ENCODE measurements at regions not wholly inside any gene's neighbourhood (a gene's known extent, or its start where the extent isn't known, plus 50 kb on each side); places are given as distances from the start of the nearest gene placed in this dataset.

GRCh38 chr10:129094233-129094632, 372.8 kb upstream of the MGMT start:
- H3K4me1 ChIP-seq = no peaks in the 10 kb centered on the region
- TF ChIP-seq CTCF (IDR thresholded peaks at IDR 0.05) = no peak
- DNase-seq (no peak), ATAC-seq (no peak)
- no peaks in the 10 kb centered on the region for H3K27me3 ChIP-seq (ENCODE audit: insufficient read depth in 3 of 3, low read length in 2 of 3)
- 92% methylated on average over 6 of the region's 6 CpGs for WGBS, 3 donors
- H3K4me3 ChIP-seq = no peak overlapping the region
- H3K36me3 ChIP-seq (ENCODE audit: insufficient read depth in 1 of 2, low read depth in 1 of 2) = no peaks in the 10 kb centered on the region
- intact Hi-C loops (cut with DNase I) = no loop called here
- no peaks in the 10 kb centered on the region for H3K9me3 ChIP-seq
- no peak overlapping the region for H3K27ac ChIP-seq

- intact Hi-C loops (cut with DNase I) = no loop called here
- ATAC-seq (no peak), DNase-seq (no peak)
- WGBS, 3 donors = 61 to 88% (median 81%) methylated on average over 2 of the region's 2 CpGs
- Histone ChIP-seq H3K4me1 (no peaks in the 10 kb centered on the region), H3K36me3 (ENCODE audit: insufficient read depth in 1 of 2, low read depth in 1 of 2) (no peaks in the 10 kb centered on the region), H3K9me3 (no peaks in the 10 kb centered on the region), H3K4me3 (no peak overlapping the region), H3K27ac (no peak overlapping the region), H3K27me3 (ENCODE audit: insufficient read depth in 3 of 3, low read length in 2 of 3) (no peaks in the 10 kb centered on the region)
- no peak for TF ChIP-seq CTCF (IDR thresholded peaks at IDR 0.05)
Measured at GRCh38 chr10:129094861-129095260, 372.2 kb upstream of the MGMT start.

GRCh38 chr10:129095680-129096064, 371.4 kb upstream of the MGMT start:
- WGBS, 3 donors = 89 to 93% (median 90%) methylated on average over 7 of the region's 7 CpGs
- Histone ChIP-seq H3K27me3 (ENCODE audit: insufficient read depth in 3 of 3, low read length in 2 of 3) (no peaks in the 10 kb centered on the region), H3K27ac (no peak overlapping the region), H3K9me3 (no peaks in the 10 kb centered on the region), H3K36me3 (ENCODE audit: insufficient read depth in 1 of 2, low read depth in 1 of 2) (no peaks in the 10 kb centered on the region), H3K4me1 (no peaks in the 10 kb centered on the region), H3K4me3 (no peak overlapping the region)
- ATAC-seq (no peak), DNase-seq (no peak)
- TF ChIP-seq CTCF (IDR thresholded peaks at IDR 0.05) = no peak
- intact Hi-C loops (cut with DNase I) = no loop called here

GRCh38 chr10:129096065-129096984, 370.7 kb upstream of the MGMT start:
- DNase-seq (peak in 1 of 2 donors; percentile 31), ATAC-seq (peak; percentile 36 to 83 (median 64))
- intact Hi-C loops (cut with DNase I) = no loop called here
- Histone ChIP-seq H3K36me3 (ENCODE audit: insufficient read depth in 1 of 2, low read depth in 1 of 2) (no peaks in the 10 kb centered on the region), H3K4me1 (no peaks in the 10 kb centered on the region), H3K27me3 (ENCODE audit: insufficient read depth in 3 of 3, low read length in 2 of 3) (no peaks in the 10 kb centered on the region), H3K27ac (no peak overlapping the region), H3K4me3 (no peak overlapping the region), H3K9me3 (no peaks in the 10 kb centered on the region)
- TF ChIP-seq CTCF (IDR thresholded peaks at IDR 0.05) = no peak
- WGBS, 3 donors = 12 to 22% (median 14%) methylated on average over 12 of the region's 12 CpGs
